PC-9 (cell line): ENCODE measurements at regions not wholly inside any gene's neighbourhood (a gene's known extent, or its start where the extent isn't known, plus 50 kb on each side); places are given as distances from the start of the nearest gene placed in this dataset.

ENCODE experiments used
- BruUV-seq: library from RNA; stranded (reverse); fragments of 400-500 nt; replicated peaks from 2 replicates; lab custom pipeline; 2021; lab: Mats Ljungman, UMichigan
- CTCF ChIA-PET: fragments of 300-600 bp; sonication (Branson Sonifier 250); formaldehyde crosslinking; loops from one replicate; lab custom pipeline; 2022; ENCODE audit warnings: antibody characterized with exemption; lab: Charles Lee
- POLR2A ChIA-PET: fragments of 300-600 bp; sonication (Branson Sonifier 250); formaldehyde crosslinking; loops from one replicate; lab custom pipeline; 2022; ENCODE audit warnings: antibody characterized with exemption; ENCODE audit not compliant: unreplicated experiment; lab: Charles Lee
- DNase-seq, 2 experiments: peaks; one replicate each; pipeline versions ENCODE4 v3.0.0 to v3.0.0-alpha.2; 2015 to 2022; ENCODE audit warnings: mixed read lengths in 1 of 2
- H2AFZ ChIP-seq: fragments of 200-600 bp; sonication (generic); 2 replicates; pipeline ENCODE4 v1.8.1; 2017; ENCODE audit warnings: antibody characterized with exemption
- H3F3A ChIP-seq: fragments of 200-600 bp; sonication (generic); 2 replicates; pipeline ENCODE4 v1.8.1; 2017; ENCODE audit warnings: antibody characterized with exemption, mild to moderate bottlenecking, low read depth; ENCODE audit not compliant: insufficient read depth
- H3K27ac ChIP-seq: fragments of 200-600 bp; sonication (generic); 2 replicates; pipeline ENCODE4 v1.6.1; 2016; ENCODE audit warnings: mixed run types
- H3K27me3 ChIP-seq: fragments of 200-600 bp; sonication (generic); 2 replicates; pipeline ENCODE4 v1.6.1; 2016; ENCODE audit warnings: low read depth, mixed run types; ENCODE audit not compliant: insufficient read depth
- H3K36me3 ChIP-seq: fragments of 200-600 bp; sonication (generic); 2 replicates; pipeline ENCODE4 v1.6.1; 2016; ENCODE audit warnings: low read depth, mixed run types
- H3K4me1 ChIP-seq: fragments of 200-600 bp; sonication (generic); replicated peaks from 2 replicates; pipeline ENCODE4 v1.6.1; 2016; ENCODE audit warnings: mixed run types; ENCODE audit not compliant: insufficient read depth
- H3K4me2 ChIP-seq: fragments of 200-600 bp; sonication (generic); 2 replicates; pipeline ENCODE4 v1.6.1; 2017; ENCODE audit warnings: mixed run types
- H3K4me3 ChIP-seq: fragments of 200-600 bp; sonication (generic); 2 replicates; pipeline ENCODE4 v1.6.1; 2016; ENCODE audit warnings: mixed run types
- H3K79me2 ChIP-seq: fragments of 200-600 bp; sonication (generic); 2 replicates; pipeline ENCODE4 v1.6.1; 2017; ENCODE audit warnings: low read depth, mixed run types
- H3K9me2 ChIP-seq: fragments of 200-600 bp; sonication (generic); 2 replicates; pipeline ENCODE4 v1.8.1; 2017; ENCODE audit warnings: mild to moderate bottlenecking; ENCODE audit not compliant: insufficient read depth
- H3K9me3 ChIP-seq: fragments of 200-600 bp; sonication (generic); 2 replicates; pipeline ENCODE4 v1.8.1; 2016; ENCODE audit warnings: low read depth; ENCODE audit not compliant: insufficient read depth
- H4K20me1 ChIP-seq: fragments of 200-600 bp; sonication (generic); 2 replicates; pipeline ENCODE4 v1.8.1; 2017; ENCODE audit not compliant: insufficient read depth
- EZH2 ChIP-seq: fragments of 200-600 bp; sonication (generic); IDR thresholded peaks from 2 replicates; pipeline ENCODE4 v1.8.0; 2017; ENCODE audit warnings: antibody characterized with exemption, low read depth
- intact Hi-C: fragments of 100-400 bp; cut with micrococcal nuclease; formaldehyde crosslinking; loops from one replicate; pipeline ENCODE4 v1.10.0; 2022; ENCODE audit not compliant: unreplicated experiment
- TF ChIP-seq, protein P1 (sequence below): fragments of 200-600 bp; sonication (generic); conservative IDR thresholded peaks from 2 replicates; pipeline ENCODE4 v1.6.1; 2017; ENCODE audit warnings: mixed run types, antibody characterized with exemption, mild to moderate bottlenecking, moderate library complexity

DNA sequence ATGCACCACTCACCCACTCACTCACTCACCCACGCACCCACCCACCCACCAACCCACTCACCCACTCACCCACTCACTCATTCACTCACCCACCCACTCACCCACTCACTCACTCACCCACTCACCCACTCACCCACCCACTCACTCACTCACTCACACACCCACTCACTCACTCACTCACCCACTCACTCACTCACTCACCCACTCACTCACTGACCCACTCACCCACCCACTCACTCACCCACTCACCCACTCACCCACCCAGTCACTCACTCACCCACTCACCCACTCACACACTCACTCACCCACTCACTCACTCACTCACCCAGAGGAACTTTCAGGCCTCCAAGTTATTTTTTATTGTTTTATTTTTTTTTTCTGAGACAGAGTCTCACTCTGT lies 93.1 kb upstream of the MKI67 start:
- Histone ChIP-seq H3K36me3 (no peaks in the 10 kb centered on the region), H4K20me1 (no peaks in the 10 kb centered on the region), H3K4me1 (no peaks in the 10 kb centered on the region), H3K27me3 (peaks cover 40% of the 10 kb centered on the region), H3K9me2 (no peaks in the 10 kb centered on the region), H3K4me2 (no peak overlapping the region), H3K9me3 (no peaks in the 10 kb centered on the region), H2AFZ (no peak overlapping the region), H3F3A (no peaks in the 10 kb centered on the region), H3K27ac (no peak overlapping the region), H3K4me3 (no peak overlapping the region), H3K79me2 (no peaks in the 10 kb centered on the region)
- no peak for DNase-seq
- BruUV-seq: no TSS peak
- ChIA-PET CTCF (no interaction called here), POLR2A (no interaction called here)
- no peak for TF ChIP-seq EZH2
- TF ChIP-seq, protein P1, sequence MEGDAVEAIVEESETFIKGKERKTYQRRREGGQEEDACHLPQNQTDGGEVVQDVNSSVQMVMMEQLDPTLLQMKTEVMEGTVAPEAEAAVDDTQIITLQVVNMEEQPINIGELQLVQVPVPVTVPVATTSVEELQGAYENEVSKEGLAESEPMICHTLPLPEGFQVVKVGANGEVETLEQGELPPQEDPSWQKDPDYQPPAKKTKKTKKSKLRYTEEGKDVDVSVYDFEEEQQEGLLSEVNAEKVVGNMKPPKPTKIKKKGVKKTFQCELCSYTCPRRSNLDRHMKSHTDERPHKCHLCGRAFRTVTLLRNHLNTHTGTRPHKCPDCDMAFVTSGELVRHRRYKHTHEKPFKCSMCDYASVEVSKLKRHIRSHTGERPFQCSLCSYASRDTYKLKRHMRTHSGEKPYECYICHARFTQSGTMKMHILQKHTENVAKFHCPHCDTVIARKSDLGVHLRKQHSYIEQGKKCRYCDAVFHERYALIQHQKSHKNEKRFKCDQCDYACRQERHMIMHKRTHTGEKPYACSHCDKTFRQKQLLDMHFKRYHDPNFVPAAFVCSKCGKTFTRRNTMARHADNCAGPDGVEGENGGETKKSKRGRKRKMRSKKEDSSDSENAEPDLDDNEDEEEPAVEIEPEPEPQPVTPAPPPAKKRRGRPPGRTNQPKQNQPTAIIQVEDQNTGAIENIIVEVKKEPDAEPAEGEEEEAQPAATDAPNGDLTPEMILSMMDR: no peak
- intact Hi-C loops: no loop called here

DNA sequence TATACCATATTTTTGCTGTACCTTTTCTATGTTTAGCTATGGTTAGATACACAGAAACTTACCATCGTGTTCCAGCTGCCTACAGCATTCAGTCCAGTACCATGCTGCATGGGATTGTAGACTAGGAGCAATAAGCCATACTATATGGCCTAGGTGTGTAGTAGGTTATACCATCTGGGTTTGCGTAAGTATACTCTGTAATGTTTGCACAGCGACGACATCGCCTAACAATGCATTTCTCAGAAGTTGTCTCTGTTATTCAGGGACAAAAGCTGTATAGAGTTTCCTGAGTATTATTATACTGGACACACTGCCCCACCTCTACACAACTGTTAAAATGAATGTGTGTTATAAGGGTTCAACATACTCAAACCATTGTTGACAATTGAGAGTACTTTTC lies 93.8 kb upstream of the MKI67 start:
- intact Hi-C loops: no loop called here
- Histone ChIP-seq H3K9me3 (no peaks in the 10 kb centered on the region), H3K4me2 (no peak overlapping the region), H3K4me3 (no peak overlapping the region), H3K27ac (no peak overlapping the region), H3K36me3 (no peaks in the 10 kb centered on the region), H3K4me1 (no peaks in the 10 kb centered on the region), H2AFZ (no peak overlapping the region), H3K27me3 (peaks cover 33% of the 10 kb centered on the region), H4K20me1 (no peaks in the 10 kb centered on the region), H3K79me2 (no peaks in the 10 kb centered on the region), H3F3A (no peaks in the 10 kb centered on the region), H3K9me2 (no peaks in the 10 kb centered on the region)
- TF ChIP-seq, protein P1: no peak
- no peak for TF ChIP-seq EZH2
- ChIA-PET CTCF (no interaction called here), POLR2A (no interaction called here)
- no TSS peak for BruUV-seq
- no peak for DNase-seq

DNA sequence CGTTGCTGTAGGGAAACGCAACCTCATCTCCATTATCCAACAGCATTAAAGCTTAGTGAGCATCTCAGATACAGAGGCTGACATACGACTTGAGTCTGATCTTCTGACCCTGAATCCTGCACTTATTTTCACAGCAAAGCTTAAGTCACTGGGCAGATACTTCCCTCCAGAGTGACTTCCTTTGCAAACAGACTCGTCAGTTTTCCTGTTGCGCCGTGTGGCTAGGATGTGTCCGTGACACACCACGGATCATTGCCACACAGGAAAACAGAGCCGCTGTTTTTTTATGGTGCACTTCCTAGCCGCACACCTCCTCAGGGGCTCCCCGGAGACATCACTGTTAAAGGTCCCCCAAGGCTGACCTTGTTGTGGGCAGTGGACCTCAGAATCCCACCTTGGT lies 94.9 kb upstream of the MKI67 start:
- H3K9me3 ChIP-seq: no peaks in the 10 kb centered on the region
- no peaks in the 10 kb centered on the region for H3F3A ChIP-seq
- DNase-seq: no peak
- no peaks in the 10 kb centered on the region for H3K36me3 ChIP-seq
- ChIA-PET CTCF (no interaction called here), POLR2A (interaction anchor here (0.5 kb wide), 1 partner anchor 28 kb away, joined by 3 read pairs; no protein-coding TSS in a partner anchor)
- H3K4me1 ChIP-seq: no peaks in the 10 kb centered on the region
- no peaks in the 10 kb centered on the region for H4K20me1 ChIP-seq
- no peak overlapping the region for H3K4me3 ChIP-seq
- no TSS peak for BruUV-seq
- H3K27me3 ChIP-seq: peaks cover 22% of the 10 kb centered on the region
- H3K79me2 ChIP-seq: no peaks in the 10 kb centered on the region
- intact Hi-C loops: no loop called here
- no peak overlapping the region for H3K4me2 ChIP-seq
- no peak overlapping the region for H3K27ac ChIP-seq
- no peak overlapping the region for H2AFZ ChIP-seq
- TF ChIP-seq EZH2: no peak
- TF ChIP-seq, protein P1: no peak
- H3K9me2 ChIP-seq: no peaks in the 10 kb centered on the region
